Heart left ventricle (tissue), 13 donors: ENCODE measurements at regions not wholly inside any gene's neighbourhood (a gene's known extent, or its start where the extent isn't known, plus 50 kb on each side); places are given as distances from the start of the nearest gene placed in this dataset.

Source experiments
- CTCF ChIP-seq, 12 donors: fragments of 200-600 bp; sonication (generic) in 4 of 12; IDR thresholded peaks; one replicate each; pipeline versions ENCODE4 v1.5.0 to v1.8.0; 2018 to 2022; ENCODE audit warnings: antibody characterized with exemption in 12 of 12, mild to moderate bottlenecking in 5 of 12
- POLR2A ChIP-seq, 2 donors: fragments of 450-650 bp; IDR thresholded peaks; one replicate each; pipeline ENCODE4 v1.6.1; 2017; ENCODE audit warnings: antibody characterized with exemption in 2 of 2, mild to moderate bottlenecking in 2 of 2, moderate library complexity in 2 of 2
- donor health status: ischemic (EF 13 %, LVEDD 7.1; RV severe dilation, severe dysfunction).
- donor health status: DM: no; HTN: yes; CAD: no.
- donor health status: DM: no; HTN: no; CAD: no.
- donor health status: ischemic (EF 25% LVEDD 6.9; RV normal size, moderate dysfunction).
- donor health status: ischemic (EF 25% LVEDD 5.7; RV mildly dilated, moderate dysfunction).
- donor health status: ischemic (EF 35%, LVEDD 5.7; RV mildly dilated, moderate dysfunction).
- donor health status: nonischemic (EF 11% LVEDD 7.7; RV severe dilation, severe dysfunction).
- donor health status: DM: yes; HTN: yes; CAD: no.
- donor health status: PGD.
- donor health status: ischemic (EF 29% LVEDD 5.4; RV normal size, mild dysfunction).
- donor health status: nonischemic (EF 23%, LVEDD 6.1; RV moderate dilation, normal function).

DNA sequence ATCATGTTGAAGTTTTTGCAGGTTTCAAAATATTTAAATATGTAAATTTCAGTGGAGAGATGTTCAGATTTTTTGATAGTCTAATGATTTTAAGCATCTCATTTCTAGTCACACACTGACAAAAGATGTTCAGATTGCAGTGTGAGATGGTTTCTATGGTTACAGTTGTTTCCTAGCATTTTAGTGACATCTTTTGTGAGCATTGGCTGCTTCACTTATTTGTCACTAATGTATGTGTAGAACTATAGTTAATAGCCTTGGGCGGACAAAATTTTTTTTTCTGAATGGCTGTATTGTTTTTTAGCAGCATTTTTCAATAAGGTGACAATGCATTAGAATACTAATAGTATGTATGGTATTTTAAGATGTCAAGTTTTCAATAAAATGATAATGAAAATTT lies 315.6 kb upstream of the PRKD1 start:
- TF ChIP-seq CTCF (IDR thresholded peaks at IDR 0.05) (no peak), POLR2A (IDR thresholded peaks at IDR 0.05) (no peak)
